ENCODE measurements at regions not wholly inside any gene's neighbourhood (a gene's known extent, or its start where the extent isn't known, plus 50 kb on each side); places are given as distances from the start of the nearest gene placed in this dataset.
A peak's percentile ranks its signal among the peaks of the same experiment; 100 is the strongest.

- no peak overlapping the region for H2AFZ ChIP-seq (ENCODE audit: insufficient read depth, low read length, poor library complexity)
- no peaks in the 10 kb centered on the region for H3K36me3 ChIP-seq (ENCODE audit: control insufficient read depth in 1 of 2, insufficient read depth in 2 of 2, low read length in 2 of 2)
- no peak overlapping the region for H2BK5ac ChIP-seq (ENCODE audit: low read depth, low read length, poor library complexity)
- H3K79me2 ChIP-seq (ENCODE audit: control insufficient read depth, insufficient read depth, low read length, poor library complexity) = no peaks in the 10 kb centered on the region
- H3K27ac ChIP-seq (ENCODE audit: low read depth, low read length) = no peak overlapping the region
- no peak overlapping the region for H3K4me2 ChIP-seq (ENCODE audit: low read length)
- no peak overlapping the region for H2BK12ac ChIP-seq (ENCODE audit: low read length)
- no peak overlapping the region for H3K14ac ChIP-seq (ENCODE audit: low read length)
- no peak overlapping the region for H4K91ac ChIP-seq (ENCODE audit: low read depth, low read length)
- no peak overlapping the region for H3K4me3 ChIP-seq (ENCODE audit: low read depth, low read length)
- H4K8ac ChIP-seq (ENCODE audit: low read depth, low read length) = no peak overlapping the region
- no peak overlapping the region for H3K9ac ChIP-seq (ENCODE audit: low read length)
- no peaks in the 10 kb centered on the region for H3K79me1 ChIP-seq (ENCODE audit: low read length)
- no CpG with 5 or more reads among the region's 4 CpGs for WGBS (ENCODE audit: extremely low coverage, insufficient coverage, insufficient read length)
- no peak overlapping the region for H2BK120ac ChIP-seq (ENCODE audit: insufficient read depth, low read length, poor library complexity)
- H3K4ac ChIP-seq (ENCODE audit: low read depth, low read length) = no peak overlapping the region
- no peaks in the 10 kb centered on the region for H3K4me1 ChIP-seq (ENCODE audit: control insufficient read depth in 1 of 2, insufficient read depth in 2 of 2, low read length in 2 of 2)
- H4K12ac ChIP-seq (ENCODE audit: low read depth, low read length) = no peak overlapping the region
- no peak for DNase-seq
- no peak overlapping the region for H3K18ac ChIP-seq (ENCODE audit: low read length)
- H2AK5ac ChIP-seq (ENCODE audit: low read length) = no peak overlapping the region
- H3K9me3 ChIP-seq (ENCODE audit: insufficient read depth, low read depth, low read length) = no peaks in the 10 kb centered on the region
- no peaks in the 10 kb centered on the region for H3K27me3 ChIP-seq (ENCODE audit: insufficient read depth, low read length)
- H3K23ac ChIP-seq (ENCODE audit: low read length) = no peak overlapping the region
These were observed 511.8 kb upstream of the API5 start for GRCh38 chr11:42800041-42800440.

DNA sequence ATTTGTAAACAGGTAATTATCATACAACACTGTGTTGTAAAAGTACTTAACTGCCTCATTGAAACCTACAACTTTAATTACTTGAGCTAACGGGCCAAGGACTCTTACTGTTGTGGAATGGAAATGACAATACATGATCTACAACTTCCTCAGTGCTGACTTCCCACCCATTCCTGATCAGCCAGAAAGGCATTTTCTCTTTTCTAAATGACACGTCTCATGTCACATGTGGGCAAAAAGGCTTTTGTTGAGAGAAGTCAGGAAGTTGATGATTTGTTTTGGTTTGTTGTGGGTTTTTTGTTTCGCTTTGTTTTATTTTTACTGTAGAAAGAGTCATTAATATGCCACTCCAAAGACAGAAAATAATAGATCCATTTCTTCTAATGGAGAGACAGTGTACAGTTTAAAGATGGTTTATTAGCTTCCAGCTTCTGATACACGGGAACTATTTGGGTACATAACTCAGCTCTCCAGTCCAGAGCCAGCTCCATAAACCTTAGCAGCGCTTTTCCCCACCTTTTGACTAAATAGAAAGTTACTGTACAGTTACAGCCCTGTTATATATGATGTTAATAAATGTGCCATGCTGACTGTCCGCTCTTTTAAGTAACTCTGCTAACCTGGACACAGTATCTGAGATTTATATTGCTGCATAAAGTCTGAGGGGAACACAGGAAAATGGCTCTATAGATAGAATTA is 509.4 kb upstream of the API5 start:
- H3K14ac ChIP-seq (ENCODE audit: low read length) = no peak overlapping the region
- no peaks in the 10 kb centered on the region for H3K36me3 ChIP-seq (ENCODE audit: control insufficient read depth in 1 of 2, insufficient read depth in 2 of 2, low read length in 2 of 2)
- no peaks in the 10 kb centered on the region for H3K4me1 ChIP-seq (ENCODE audit: control insufficient read depth in 1 of 2, insufficient read depth in 2 of 2, low read length in 2 of 2)
- no peak overlapping the region for H2AFZ ChIP-seq (ENCODE audit: insufficient read depth, low read length, poor library complexity)
- no peak overlapping the region for H4K91ac ChIP-seq (ENCODE audit: low read depth, low read length)
- no peak overlapping the region for H2BK120ac ChIP-seq (ENCODE audit: insufficient read depth, low read length, poor library complexity)
- H3K79me1 ChIP-seq (ENCODE audit: low read length) = no peaks in the 10 kb centered on the region
- no peak overlapping the region for H4K8ac ChIP-seq (ENCODE audit: low read depth, low read length)
- H3K23ac ChIP-seq (ENCODE audit: low read length) = no peak overlapping the region
- H4K12ac ChIP-seq (ENCODE audit: low read depth, low read length) = no peak overlapping the region
- no peaks in the 10 kb centered on the region for H3K27me3 ChIP-seq (ENCODE audit: insufficient read depth, low read length)
- H2BK12ac ChIP-seq (ENCODE audit: low read length) = no peak overlapping the region
- no peaks in the 10 kb centered on the region for H3K9me3 ChIP-seq (ENCODE audit: insufficient read depth, low read depth, low read length)
- no peak overlapping the region for H3K4ac ChIP-seq (ENCODE audit: low read depth, low read length)
- no peak overlapping the region for H2AK5ac ChIP-seq (ENCODE audit: low read length)
- no peak overlapping the region for H2BK5ac ChIP-seq (ENCODE audit: low read depth, low read length, poor library complexity)
- 100% methylated on average over 1 of the region's 6 CpGs for WGBS (ENCODE audit: extremely low coverage, insufficient coverage, insufficient read length)
- H3K4me3 ChIP-seq (ENCODE audit: low read depth, low read length) = no peak overlapping the region
- H3K9ac ChIP-seq (ENCODE audit: low read length) = no peak overlapping the region
- H3K18ac ChIP-seq (ENCODE audit: low read length) = no peak overlapping the region
- no peaks in the 10 kb centered on the region for H3K79me2 ChIP-seq (ENCODE audit: control insufficient read depth, insufficient read depth, low read length, poor library complexity)
- no peak overlapping the region for H3K4me2 ChIP-seq (ENCODE audit: low read length)
- DNase-seq = no peak
- H3K27ac ChIP-seq (ENCODE audit: low read depth, low read length) = no peak overlapping the region

- Histone ChIP-seq H3K27ac (ENCODE audit: low read depth, low read length) (no peak overlapping the region), H3K79me1 (ENCODE audit: low read length) (no peaks in the 10 kb centered on the region), H3K14ac (ENCODE audit: low read length) (no peak overlapping the region), H4K8ac (ENCODE audit: low read depth, low read length) (no peak overlapping the region), H2AFZ (ENCODE audit: insufficient read depth, low read length, poor library complexity) (no peak overlapping the region), H3K27me3 (ENCODE audit: insufficient read depth, low read length) (no peaks in the 10 kb centered on the region), H3K4me1 (ENCODE audit: control insufficient read depth in 1 of 2, insufficient read depth in 2 of 2, low read length in 2 of 2) (no peaks in the 10 kb centered on the region), H3K79me2 (ENCODE audit: control insufficient read depth, insufficient read depth, low read length, poor library complexity) (no peaks in the 10 kb centered on the region), H2BK120ac (ENCODE audit: insufficient read depth, low read length, poor library complexity) (no peak overlapping the region), H3K18ac (ENCODE audit: low read length) (no peak overlapping the region), H2BK5ac (ENCODE audit: low read depth, low read length, poor library complexity) (no peak overlapping the region), H2AK5ac (ENCODE audit: low read length) (no peak overlapping the region), H3K9me3 (ENCODE audit: insufficient read depth, low read depth, low read length) (no peaks in the 10 kb centered on the region), H3K4me3 (ENCODE audit: low read depth, low read length) (no peak overlapping the region), H3K36me3 (ENCODE audit: control insufficient read depth in 1 of 2, insufficient read depth in 2 of 2, low read length in 2 of 2) (no peaks in the 10 kb centered on the region), H3K4ac (ENCODE audit: low read depth, low read length) (no peak overlapping the region), H3K23ac (ENCODE audit: low read length) (no peak overlapping the region), H3K9ac (ENCODE audit: low read length) (no peak overlapping the region), H3K4me2 (ENCODE audit: low read length) (no peak overlapping the region), H4K12ac (ENCODE audit: low read depth, low read length) (no peak overlapping the region), H4K91ac (ENCODE audit: low read depth, low read length) (no peak overlapping the region), H2BK12ac (ENCODE audit: low read length) (no peak overlapping the region)
- WGBS (ENCODE audit: extremely low coverage, insufficient coverage, insufficient read length) = no CpG with 5 or more reads among the region's 2 CpGs
- no peak for DNase-seq
These were observed 505.6 kb upstream of the API5 start for GRCh38 chr11:42806191-42806590.

GRCh38 chr11:42812361-42812760 is 499.4 kb upstream of the API5 start:
- H2BK5ac ChIP-seq (ENCODE audit: low read depth, low read length, poor library complexity) = no peak overlapping the region
- no peaks in the 10 kb centered on the region for H3K79me2 ChIP-seq (ENCODE audit: control insufficient read depth, insufficient read depth, low read length, poor library complexity)
- no peak overlapping the region for H2AFZ ChIP-seq (ENCODE audit: insufficient read depth, low read length, poor library complexity)
- no peak overlapping the region for H3K4ac ChIP-seq (ENCODE audit: low read depth, low read length)
- no peak overlapping the region for H3K4me2 ChIP-seq (ENCODE audit: low read length)
- H3K14ac ChIP-seq (ENCODE audit: low read length) = no peak overlapping the region
- H4K12ac ChIP-seq (ENCODE audit: low read depth, low read length) = no peak overlapping the region
- no peak overlapping the region for H4K91ac ChIP-seq (ENCODE audit: low read depth, low read length)
- H3K23ac ChIP-seq (ENCODE audit: low read length) = no peak overlapping the region
- H3K4me1 ChIP-seq (ENCODE audit: control insufficient read depth in 1 of 2, insufficient read depth in 2 of 2, low read length in 2 of 2) = no peaks in the 10 kb centered on the region
- H3K9ac ChIP-seq (ENCODE audit: low read length) = no peak overlapping the region
- DNase-seq = no peak
- H3K79me1 ChIP-seq (ENCODE audit: low read length) = no peaks in the 10 kb centered on the region
- no peak overlapping the region for H2BK120ac ChIP-seq (ENCODE audit: insufficient read depth, low read length, poor library complexity)
- no peak overlapping the region for H3K4me3 ChIP-seq (ENCODE audit: low read depth, low read length)
- WGBS (ENCODE audit: extremely low coverage, insufficient coverage, insufficient read length) = no CpG with 5 or more reads among the region's 1 CpG
- H3K36me3 ChIP-seq (ENCODE audit: control insufficient read depth in 1 of 2, insufficient read depth in 2 of 2, low read length in 2 of 2) = no peaks in the 10 kb centered on the region
- H4K8ac ChIP-seq (ENCODE audit: low read depth, low read length) = no peak overlapping the region
- no peaks in the 10 kb centered on the region for H3K9me3 ChIP-seq (ENCODE audit: insufficient read depth, low read depth, low read length)
- H2AK5ac ChIP-seq (ENCODE audit: low read length) = no peak overlapping the region
- H3K18ac ChIP-seq (ENCODE audit: low read length) = no peak overlapping the region
- H3K27ac ChIP-seq (ENCODE audit: low read depth, low read length) = peak overlapping the region; percentile 27
- no peaks in the 10 kb centered on the region for H3K27me3 ChIP-seq (ENCODE audit: insufficient read depth, low read length)
- no peak overlapping the region for H2BK12ac ChIP-seq (ENCODE audit: low read length)
